ENCODE measurements at regions not wholly inside any gene's neighbourhood (a gene's known extent, or its start where the extent isn't known, plus 50 kb on each side); places are given as distances from the start of the nearest gene placed in this dataset.

- H3K4me3 ChIP-seq: no peak overlapping the region
- peaks cover 24% of the 10 kb centered on the region for H3K4me1 ChIP-seq
- 86 to 100% methylated on average over 1 of the region's 1 CpG for WGBS, 2 donors
- peak overlapping the region in 1 of 2 donors; percentile 90 for H3K27ac ChIP-seq
- no peaks in the 10 kb centered on the region for H3K27me3 ChIP-seq
- intact Hi-C loops (cut with DNase I; ENCODE audit: low total_unique reads): no loop called here
- TF ChIP-seq POLR2A (IDR thresholded peaks at IDR 0.05) (no peak), CTCF (IDR thresholded peaks at IDR 0.05) (no peak)
- DNase-seq: no peak
- H3K36me3 ChIP-seq (ENCODE audit: low read depth, missing control alignments): no peaks in the 10 kb centered on the region
- H3K9me3 ChIP-seq: no peaks in the 10 kb centered on the region
These were observed 63.9 kb downstream of the ADAMTS1 start for GRCh38 chr21:26781331-26781730.

DNA sequence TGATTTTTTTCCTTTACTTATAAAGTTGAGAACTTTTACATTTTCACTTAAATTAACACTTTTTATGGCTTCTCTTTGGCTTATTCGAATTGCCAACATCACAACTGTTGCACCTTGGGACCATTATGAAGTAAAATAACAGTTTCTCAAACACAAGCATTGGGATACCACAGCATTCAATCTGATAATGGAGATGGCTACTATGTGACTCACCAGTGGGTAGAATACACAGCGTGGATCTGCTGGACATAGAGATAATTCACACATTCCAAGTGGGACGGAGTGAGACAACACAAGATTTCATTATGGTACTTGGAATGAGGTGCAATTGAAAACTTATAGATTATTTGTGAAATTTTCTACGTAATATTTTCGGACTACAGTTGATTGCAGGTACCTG, 68.0 kb downstream of the ADAMTS1 start:
- intact Hi-C loops (cut with DNase I; ENCODE audit: low total_unique reads): no loop called here
- no peaks in the 10 kb centered on the region for H3K36me3 ChIP-seq (ENCODE audit: low read depth, missing control alignments)
- no peak for DNase-seq
- no peaks in the 10 kb centered on the region for H3K9me3 ChIP-seq
- H3K4me1 ChIP-seq: peaks cover 4% of the 10 kb centered on the region
- 92 to 93% methylated on average over 5 of the region's 5 CpGs for WGBS, 2 donors
- TF ChIP-seq POLR2A (IDR thresholded peaks at IDR 0.05) (no peak), CTCF (IDR thresholded peaks at IDR 0.05) (no peak)
- no peak overlapping the region for H3K27ac ChIP-seq
- H3K4me3 ChIP-seq: no peak overlapping the region
- no peaks in the 10 kb centered on the region for H3K27me3 ChIP-seq

DNA sequence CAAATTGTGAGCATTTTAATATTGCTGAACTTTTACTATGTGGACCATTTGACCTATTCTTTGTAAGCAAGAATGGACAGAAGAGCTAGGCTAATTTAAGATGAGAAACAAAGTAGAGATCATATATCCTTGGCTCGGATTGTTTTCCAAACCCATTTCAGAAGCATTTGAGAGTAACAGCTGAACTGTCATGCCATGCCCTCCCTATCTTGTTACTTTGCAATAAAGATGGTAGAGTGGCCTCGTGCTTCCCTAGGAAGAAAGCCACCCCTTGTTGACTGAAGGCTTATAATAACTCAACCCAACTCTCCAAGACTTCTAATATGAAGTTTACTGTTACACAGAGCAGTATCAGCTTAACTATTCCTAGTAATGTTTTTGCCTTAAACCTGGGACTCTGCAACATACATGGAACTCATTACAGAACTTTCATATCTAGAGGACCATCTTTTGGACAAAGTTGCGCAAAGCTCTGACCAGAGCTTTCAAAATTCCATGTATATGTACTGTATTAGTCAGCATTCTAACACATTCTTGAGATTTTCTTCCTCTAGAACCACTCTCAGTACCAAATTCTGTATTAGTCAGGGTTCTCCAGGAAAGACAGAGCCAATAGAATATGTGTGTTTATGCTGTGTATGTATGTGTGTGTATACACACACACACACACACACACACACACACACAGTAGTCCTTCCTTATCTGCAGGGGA, 68.7 kb downstream of the ADAMTS1 start:
- Histone ChIP-seq H3K4me1 (no peaks in the 10 kb centered on the region), H3K4me3 (no peak overlapping the region), H3K36me3 (ENCODE audit: low read depth, missing control alignments) (no peaks in the 10 kb centered on the region), H3K27me3 (no peaks in the 10 kb centered on the region), H3K9me3 (no peaks in the 10 kb centered on the region), H3K27ac (no peak overlapping the region)
- intact Hi-C loops (cut with DNase I; ENCODE audit: low total_unique reads): no loop called here
- WGBS, 2 donors: 86 to 87% methylated on average over 3 of the region's 3 CpGs
- DNase-seq: no peak
- TF ChIP-seq POLR2A (IDR thresholded peaks at IDR 0.05) (no peak), CTCF (IDR thresholded peaks at IDR 0.05) (no peak)

DNA sequence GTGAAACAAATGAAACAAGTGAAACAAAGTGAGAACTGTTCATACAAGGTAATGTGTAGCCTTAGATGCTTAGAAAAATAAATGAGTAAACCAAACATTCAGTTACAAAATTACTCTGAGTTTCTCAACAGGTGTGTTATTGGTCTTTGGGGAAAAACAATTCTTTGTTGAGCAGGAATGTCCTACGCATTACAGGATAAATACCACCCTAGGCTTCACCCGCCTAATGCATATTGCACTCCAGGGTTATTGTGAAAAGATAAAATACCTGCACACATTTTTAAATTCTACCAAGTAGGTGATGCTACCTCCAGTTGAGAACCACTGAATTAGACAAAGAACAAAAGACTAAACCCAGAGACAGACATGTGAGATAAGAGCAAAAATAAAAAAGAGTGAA, 72.2 kb downstream of the ADAMTS1 start:
- H3K4me1 ChIP-seq: no peaks in the 10 kb centered on the region
- H3K27ac ChIP-seq: no peak overlapping the region
- intact Hi-C loops (cut with DNase I; ENCODE audit: low total_unique reads): no loop called here
- no peak for TF ChIP-seq POLR2A (IDR thresholded peaks at IDR 0.05)
- no peak for TF ChIP-seq CTCF (IDR thresholded peaks at IDR 0.05)
- H3K9me3 ChIP-seq: no peaks in the 10 kb centered on the region
- WGBS, 2 donors: 87 to 90% methylated on average over 2 of the region's 2 CpGs
- H3K27me3 ChIP-seq: no peaks in the 10 kb centered on the region
- DNase-seq: no peak
- no peak overlapping the region for H3K4me3 ChIP-seq
- no peaks in the 10 kb centered on the region for H3K36me3 ChIP-seq (ENCODE audit: low read depth, missing control alignments)

DNA sequence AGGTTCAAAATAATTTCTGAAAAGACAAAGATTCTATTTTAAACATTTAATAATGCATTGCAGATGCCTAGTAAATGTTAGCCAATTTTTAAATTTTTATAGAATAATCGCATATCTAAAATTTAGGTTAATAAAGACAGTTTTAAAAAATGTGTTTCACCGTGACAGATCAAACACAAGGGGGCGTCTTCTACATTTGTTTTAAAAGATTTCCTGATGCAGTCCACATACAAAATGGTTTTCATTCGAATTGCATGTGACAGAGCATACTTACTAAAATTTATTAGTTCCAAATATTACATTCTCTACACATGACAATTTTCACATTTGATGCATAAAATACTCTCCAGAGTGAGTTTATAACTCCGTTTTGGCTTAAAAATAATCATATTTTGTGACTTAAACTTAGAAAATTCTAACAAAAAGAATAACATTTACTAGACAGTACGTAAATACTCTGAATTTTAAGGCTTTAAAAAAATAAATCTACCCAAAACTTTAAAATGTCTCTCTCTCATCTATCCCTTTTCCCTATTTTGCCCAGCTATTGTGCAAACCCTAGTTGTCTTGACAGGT, 75.5 kb downstream of the ADAMTS1 start:
- Histone ChIP-seq H3K4me3 (no peak overlapping the region), H3K27ac (no peak overlapping the region), H3K4me1 (no peaks in the 10 kb centered on the region), H3K36me3 (ENCODE audit: low read depth, missing control alignments) (no peaks in the 10 kb centered on the region), H3K9me3 (no peaks in the 10 kb centered on the region), H3K27me3 (no peaks in the 10 kb centered on the region)
- peak; percentile 25 for DNase-seq
- WGBS, 2 donors: 45 to 48% methylated on average over 6 of the region's 6 CpGs
- intact Hi-C loops (cut with DNase I; ENCODE audit: low total_unique reads): no loop called here
- TF ChIP-seq POLR2A (IDR thresholded peaks at IDR 0.05) (no peak), CTCF (IDR thresholded peaks at IDR 0.05) (peak; percentile 41 to 65 (median 44))
